GM12872 (cell line): ENCODE measurements at regions not wholly inside any gene's neighbourhood (a gene's known extent, or its start where the extent isn't known, plus 50 kb on each side); places are given as distances from the start of the nearest gene placed in this dataset.

Source experiments
- CTCF ChIP-seq: IDR thresholded peaks from 3 replicates; pipeline ENCODE4 v1.5.1; 2011; ENCODE audit warnings: low read depth, mild to moderate bottlenecking, low read length, moderate library complexity; ENCODE audit not compliant: insufficient read depth

GRCh38 chr17:79263191-79263590, 188.6 kb downstream of the ENGASE start:
- TF ChIP-seq CTCF: no peak

GRCh38 chr17:79262624-79263023, 188.0 kb downstream of the ENGASE start:
- TF ChIP-seq CTCF: no peak

GRCh38 chr17:79261355-79262072, 186.9 kb downstream of the ENGASE start:
- no peak for TF ChIP-seq CTCF

- TF ChIP-seq CTCF: no peak
Observed at GRCh38 chr17:79258843-79259242, 184.2 kb downstream of the ENGASE start.

GRCh38 chr17:79258041-79258440, 183.4 kb downstream of the ENGASE start:
- TF ChIP-seq CTCF: no peak

GRCh38 chr17:79255926-79256585, 181.4 kb downstream of the ENGASE start:
- no peak for TF ChIP-seq CTCF

- no peak for TF ChIP-seq CTCF
Observed at GRCh38 chr17:79255456-79255855, 180.8 kb downstream of the ENGASE start.
